CD8-positive, alpha-beta memory T cell (primary cell): ENCODE measurements at regions not wholly inside any gene's neighbourhood (a gene's known extent, or its start where the extent isn't known, plus 50 kb on each side); places are given as distances from the start of the nearest gene placed in this dataset.

ENCODE experiments used
- CTCF ChIA-PET: fragments of 350-600 bp; sonication (Branson Sonifier 250); formaldehyde crosslinking; loops from one replicate; lab custom pipeline; 2021; ENCODE audit warnings: antibody characterized with exemption; lab: Charles Lee
- POLR2A ChIA-PET: fragments of 350-600 bp; sonication (Branson Sonifier 250); formaldehyde crosslinking; loops from one replicate; lab custom pipeline; 2021; ENCODE audit warnings: antibody characterized with exemption; lab: Charles Lee
- DNase-seq, 5 donors: peaks; one replicate each; pipeline versions ENCODE4 v3.0.0 to v3.0.0-alpha.2; 2020 to 2022; ENCODE audit warnings: mixed read lengths in 1 of 5
- H3K27ac ChIP-seq: one replicate; pipeline ENCODE4 v1.7.0; 2013; ENCODE audit warnings: low read depth, mild to moderate bottlenecking, low read length, moderate library complexity
- H3K27me3 ChIP-seq: 2 replicates; pipeline ENCODE4 v1.7.0; 2013; ENCODE audit warnings: low read length, mild to moderate bottlenecking; ENCODE audit not compliant: insufficient read depth, poor library complexity, severe bottlenecking
- H3K36me3 ChIP-seq: 2 replicates; pipeline ENCODE4 v1.7.0; 2013; ENCODE audit warnings: mild to moderate bottlenecking, low read length, moderate library complexity; ENCODE audit not compliant: insufficient read depth
- H3K4me1 ChIP-seq: 2 replicates; pipeline ENCODE4 v1.7.0; 2013; ENCODE audit warnings: mild to moderate bottlenecking, low read length, moderate library complexity; ENCODE audit not compliant: insufficient read depth
- H3K4me3 ChIP-seq: 2 replicates; pipeline ENCODE4 v1.7.0; 2013; ENCODE audit warnings: mild to moderate bottlenecking, low read length
- H3K9me3 ChIP-seq: 2 replicates; pipeline ENCODE4 v1.7.0; 2013; ENCODE audit warnings: mild to moderate bottlenecking, low read length
- H3K27ac Mint-ChIP-seq, 8 donors: one replicate each; pipeline ENCODE4 v1.8.0; 2020 to 2021; ENCODE audit warnings: mixed read lengths in 8 of 8, mild to moderate bottlenecking in 6 of 8, inconsistent platforms in 3 of 8, moderate library complexity in 3 of 8
- H3K27me3 Mint-ChIP-seq, 2 donors: one replicate each; pipeline ENCODE4 v1.8.0; 2020 to 2021; ENCODE audit warnings: mixed read lengths in 2 of 2, mild to moderate bottlenecking in 1 of 2, moderate library complexity in 1 of 2
- H3K36me3 Mint-ChIP-seq, 3 donors: one replicate each; pipeline ENCODE4 v1.8.0; 2020 to 2021; ENCODE audit warnings: mixed read lengths in 3 of 3, inconsistent platforms in 1 of 3, mild to moderate bottlenecking in 1 of 3
- H3K4me1 Mint-ChIP-seq, 3 donors: one replicate each; pipeline ENCODE4 v1.8.0; 2020 to 2021; ENCODE audit warnings: mixed read lengths in 3 of 3, inconsistent platforms in 1 of 3, mild to moderate bottlenecking in 1 of 3
- H3K4me3 Mint-ChIP-seq, 7 donors: one replicate each; pipeline ENCODE4 v1.8.0; 2020 to 2021; ENCODE audit warnings: mixed read lengths in 7 of 7, mild to moderate bottlenecking in 6 of 7, moderate library complexity in 4 of 7, inconsistent platforms in 2 of 7
- H3K9me3 Mint-ChIP-seq, 5 donors: one replicate each; pipeline ENCODE4 v1.8.0; 2020 to 2022; ENCODE audit warnings: mixed read lengths in 5 of 5, mild to moderate bottlenecking in 3 of 5, moderate library complexity in 2 of 5, inconsistent platforms in 1 of 5

DNA sequence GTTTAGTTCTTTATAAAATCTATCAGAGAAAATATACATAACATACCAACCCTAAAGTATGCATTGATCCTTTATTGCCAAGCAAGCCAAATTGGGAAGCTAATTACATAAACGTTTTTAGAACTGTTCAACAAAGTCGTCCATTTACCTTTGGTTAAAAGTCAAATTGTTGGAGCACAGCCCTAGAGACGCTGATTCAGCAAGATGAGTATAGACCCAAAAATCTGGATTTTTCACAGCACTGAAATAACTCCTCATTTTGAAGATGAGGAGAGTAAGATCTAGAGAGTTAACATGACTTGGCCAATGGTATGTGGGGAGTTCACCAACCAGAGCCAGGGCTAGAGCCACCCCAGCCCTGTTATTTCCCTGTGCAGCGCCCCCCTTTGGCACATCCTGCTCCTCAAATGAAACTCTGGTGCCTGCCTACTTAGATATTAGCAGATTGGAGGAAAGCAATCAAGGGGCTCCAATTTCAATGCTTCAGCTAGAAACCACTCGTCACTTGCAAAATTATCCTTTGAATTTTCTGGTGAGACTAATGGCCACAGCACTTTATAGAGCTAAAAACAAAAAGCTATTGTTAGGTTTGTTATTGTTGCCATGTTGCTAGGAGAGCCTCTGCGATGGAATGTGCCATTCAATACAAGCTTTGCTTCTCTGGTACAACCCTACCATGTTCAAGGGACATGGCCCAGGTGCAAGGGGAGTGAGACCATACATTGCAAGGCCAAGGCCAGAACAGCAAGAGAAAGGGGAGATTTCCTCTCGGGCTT lies 132.6 kb upstream of the ZEB1 start:
- Mint-ChIP-seq H3K27me3 (peaks cover 3 to 7% of the 10 kb centered on the region in 2 donors), H3K4me1 (no peaks in the 10 kb centered on the region), H3K27ac (no peak overlapping the region), H3K9me3 (no peaks in the 10 kb centered on the region), H3K4me3 (no peak overlapping the region), H3K36me3 (no peaks in the 10 kb centered on the region)
- Histone ChIP-seq H3K27me3 (no peaks in the 10 kb centered on the region), H3K4me3 (no peak overlapping the region), H3K36me3 (no peaks in the 10 kb centered on the region), H3K4me1 (no peaks in the 10 kb centered on the region), H3K27ac (no peak overlapping the region), H3K9me3 (no peaks in the 10 kb centered on the region)
- ChIA-PET POLR2A (no interaction called here), CTCF (no interaction called here)
- DNase-seq: no peak

DNA sequence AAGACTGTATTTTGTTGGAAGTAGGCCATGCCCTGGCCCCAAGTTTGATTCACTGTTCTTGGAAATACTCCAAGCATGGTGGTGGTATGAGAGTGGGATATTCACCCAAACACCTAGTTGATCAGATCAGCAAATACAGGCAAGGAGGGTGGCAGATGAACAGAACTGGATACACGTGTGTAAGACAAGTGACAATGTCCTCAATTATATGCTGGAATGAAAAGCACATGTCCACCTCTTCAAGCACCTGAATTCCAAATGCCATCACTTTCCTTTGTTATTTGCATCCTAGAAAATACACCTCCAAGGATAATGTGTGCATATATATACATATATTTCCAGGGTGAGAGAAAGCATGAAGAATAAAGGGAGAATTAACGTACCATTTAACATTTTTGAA lies 131.8 kb upstream of the ZEB1 start:
- no peak for DNase-seq
- no peaks in the 10 kb centered on the region for H3K27me3 ChIP-seq
- H3K4me1 Mint-ChIP-seq: no peaks in the 10 kb centered on the region
- H3K27ac Mint-ChIP-seq: no peak overlapping the region
- no peaks in the 10 kb centered on the region for H3K36me3 ChIP-seq
- no peak overlapping the region for H3K4me3 Mint-ChIP-seq
- no peak overlapping the region for H3K27ac ChIP-seq
- no peaks in the 10 kb centered on the region for H3K4me1 ChIP-seq
- H3K27me3 Mint-ChIP-seq: peaks cover 3 to 4% of the 10 kb centered on the region in 2 donors
- no peaks in the 10 kb centered on the region for H3K9me3 Mint-ChIP-seq
- H3K9me3 ChIP-seq: no peaks in the 10 kb centered on the region
- no peak overlapping the region for H3K4me3 ChIP-seq
- H3K36me3 Mint-ChIP-seq: no peaks in the 10 kb centered on the region
- ChIA-PET POLR2A (no interaction called here), CTCF (no interaction called here)

DNA sequence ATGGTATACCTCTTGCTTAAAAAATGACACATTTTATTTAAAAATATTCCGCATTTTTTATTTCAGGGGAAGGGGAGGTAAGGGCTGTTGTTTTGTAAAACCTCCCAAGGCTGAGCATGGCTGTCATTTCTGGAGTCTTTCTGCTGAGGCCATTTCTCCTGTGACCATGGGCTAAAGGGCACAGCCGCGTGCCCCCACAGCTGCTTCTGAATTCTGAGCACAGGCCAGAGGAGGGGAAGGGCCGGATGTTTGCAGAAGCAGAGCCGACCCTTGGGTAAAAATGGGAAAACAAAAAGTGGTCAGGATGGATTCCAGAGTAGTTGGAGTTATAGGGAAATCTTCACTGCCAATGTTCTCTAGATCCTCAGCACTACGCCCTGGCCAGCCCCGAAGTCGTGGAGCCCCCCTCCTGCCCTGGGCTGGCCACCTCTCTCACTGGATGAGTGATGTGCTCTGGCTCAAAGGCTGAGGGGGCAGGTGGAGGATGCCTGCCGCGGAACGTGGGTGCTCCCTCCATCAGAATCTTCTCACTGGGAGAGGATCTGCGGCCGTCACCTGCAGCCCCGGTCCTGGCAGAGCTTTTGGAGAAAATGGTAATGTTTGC lies 131.3 kb upstream of the ZEB1 start:
- Mint-ChIP-seq H3K27ac (no peak overlapping the region), H3K36me3 (no peaks in the 10 kb centered on the region), H3K4me1 (no peaks in the 10 kb centered on the region), H3K27me3 (peaks cover 0 to 4% of the 10 kb centered on the region in 2 donors), H3K9me3 (no peaks in the 10 kb centered on the region), H3K4me3 (no peak overlapping the region)
- no peaks in the 10 kb centered on the region for H3K36me3 ChIP-seq
- DNase-seq: no peak
- no peak overlapping the region for H3K27ac ChIP-seq
- no peak overlapping the region for H3K4me3 ChIP-seq
- no peaks in the 10 kb centered on the region for H3K9me3 ChIP-seq
- H3K27me3 ChIP-seq: no peaks in the 10 kb centered on the region
- no peaks in the 10 kb centered on the region for H3K4me1 ChIP-seq
- CTCF ChIA-PET: no interaction called here
- POLR2A ChIA-PET: no interaction called here

DNA sequence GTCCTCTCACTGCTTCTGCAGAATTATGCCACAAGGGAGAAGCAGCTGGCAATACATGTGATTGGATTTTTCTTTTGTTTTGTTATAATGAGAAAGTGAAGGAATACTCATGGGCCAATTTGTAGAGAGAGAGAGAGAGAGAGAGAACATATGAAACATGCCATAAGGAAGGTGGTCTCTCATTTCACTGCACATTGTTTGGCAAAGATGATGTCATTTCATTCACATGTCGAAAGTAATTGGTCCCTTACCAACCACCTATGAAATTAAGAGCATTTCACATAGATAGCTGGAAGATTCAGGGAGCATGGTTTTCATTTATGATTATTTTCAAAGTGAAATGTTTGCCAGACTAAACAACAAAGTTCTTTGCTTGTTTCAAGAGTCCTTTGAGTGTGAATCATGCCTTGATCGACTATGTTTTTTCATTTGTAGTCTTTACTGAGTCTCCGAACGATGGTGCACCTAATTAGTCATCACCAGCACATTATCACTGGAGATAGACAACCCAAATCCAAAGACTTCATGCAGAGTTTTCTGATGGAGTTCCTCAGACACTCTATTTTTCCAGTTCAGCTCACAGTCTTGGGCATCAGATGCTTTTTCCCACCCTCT lies 130.1 kb upstream of the ZEB1 start:
- no peak overlapping the region for H3K4me3 ChIP-seq
- H3K27me3 Mint-ChIP-seq: peaks cover 0 to 4% of the 10 kb centered on the region in 2 donors
- no peak overlapping the region for H3K4me3 Mint-ChIP-seq
- H3K27ac Mint-ChIP-seq: no peak overlapping the region
- H3K27ac ChIP-seq: no peak overlapping the region
- POLR2A ChIA-PET: no interaction called here
- H3K9me3 Mint-ChIP-seq: no peaks in the 10 kb centered on the region
- no peaks in the 10 kb centered on the region for H3K36me3 Mint-ChIP-seq
- H3K4me1 Mint-ChIP-seq: no peaks in the 10 kb centered on the region
- no peak for DNase-seq
- CTCF ChIA-PET: no interaction called here
- H3K9me3 ChIP-seq: no peaks in the 10 kb centered on the region
- H3K4me1 ChIP-seq: no peaks in the 10 kb centered on the region
- H3K36me3 ChIP-seq: no peaks in the 10 kb centered on the region
- no peaks in the 10 kb centered on the region for H3K27me3 ChIP-seq

DNA sequence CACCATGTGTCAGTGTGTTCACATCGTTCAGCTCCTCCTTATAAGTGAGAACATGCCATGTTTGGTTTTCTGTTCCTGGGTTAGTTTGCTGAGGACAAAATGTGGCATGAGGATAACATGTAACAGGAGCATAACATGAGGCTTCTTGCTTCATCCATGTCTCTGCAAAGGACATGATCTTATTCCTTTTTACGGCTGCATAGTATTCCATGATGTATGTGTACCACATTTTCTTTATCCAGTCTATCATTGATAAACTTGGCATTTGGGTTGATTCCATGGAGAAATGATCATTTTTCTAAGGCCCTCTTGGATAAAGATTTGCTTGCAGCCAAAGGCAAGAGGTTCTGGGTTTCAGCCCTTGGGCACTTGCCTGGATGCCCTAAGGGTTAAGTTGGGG lies 128.5 kb upstream of the ZEB1 start:
- POLR2A ChIA-PET: no interaction called here
- H3K27ac ChIP-seq: no peak overlapping the region
- no peaks in the 10 kb centered on the region for H3K9me3 ChIP-seq
- H3K36me3 ChIP-seq: no peaks in the 10 kb centered on the region
- no peaks in the 10 kb centered on the region for H3K4me1 Mint-ChIP-seq
- peaks cover 0 to 4% of the 10 kb centered on the region in 2 donors for H3K27me3 Mint-ChIP-seq
- no peak overlapping the region for H3K4me3 Mint-ChIP-seq
- no peak overlapping the region for H3K4me3 ChIP-seq
- H3K4me1 ChIP-seq: no peaks in the 10 kb centered on the region
- H3K27me3 ChIP-seq: no peaks in the 10 kb centered on the region
- CTCF ChIA-PET: no interaction called here
- no peaks in the 10 kb centered on the region for H3K36me3 Mint-ChIP-seq
- no peak for DNase-seq
- H3K9me3 Mint-ChIP-seq: no peaks in the 10 kb centered on the region
- H3K27ac Mint-ChIP-seq: no peak overlapping the region

DNA sequence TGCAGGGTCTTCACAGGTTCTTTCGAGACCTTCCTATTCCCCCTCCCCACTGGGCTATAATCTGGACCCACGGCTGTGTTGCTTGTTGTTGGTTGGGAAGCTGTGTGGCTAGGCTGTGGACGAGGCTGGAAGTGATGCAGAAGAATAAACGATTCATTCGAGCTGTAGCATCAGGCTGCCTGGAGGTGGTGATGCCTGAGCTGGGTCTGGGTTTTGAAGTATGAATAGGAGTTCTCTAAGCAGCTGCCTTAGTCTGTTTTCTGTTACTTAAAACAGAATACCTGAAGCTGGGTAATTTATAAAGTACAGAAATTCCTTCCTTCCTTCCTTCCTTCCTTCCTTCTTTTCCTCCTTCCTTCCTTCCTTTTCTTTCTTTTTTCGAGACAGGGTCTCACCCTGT lies 126.5 kb upstream of the ZEB1 start:
- no peaks in the 10 kb centered on the region for H3K36me3 Mint-ChIP-seq

DNA sequence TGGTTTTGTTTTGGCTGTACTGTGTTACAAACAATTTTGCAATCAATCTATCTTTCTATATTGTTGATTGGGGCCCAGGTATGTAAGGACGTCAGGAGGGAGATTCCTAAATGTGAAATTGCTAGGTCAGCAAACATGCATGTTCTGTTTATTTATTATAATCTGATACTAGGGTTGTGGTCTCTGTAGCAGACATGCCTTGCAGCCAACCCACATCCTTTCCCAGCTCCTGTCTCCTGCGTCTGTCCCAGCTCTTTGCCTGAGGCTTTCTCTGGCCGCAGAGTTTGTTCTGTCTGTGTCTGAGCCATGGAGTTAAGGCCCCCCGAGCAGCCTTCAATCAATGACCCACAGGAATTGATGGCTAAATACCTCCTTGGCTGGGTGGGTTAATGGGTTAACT lies 124.0 kb upstream of the ZEB1 start:
- Mint-ChIP-seq H3K27me3 (peaks cover 0 to 5% of the 10 kb centered on the region in 2 donors), H3K4me3 (no peak overlapping the region), H3K4me1 (no peaks in the 10 kb centered on the region), H3K27ac (no peak overlapping the region), H3K36me3 (no peaks in the 10 kb centered on the region), H3K9me3 (no peaks in the 10 kb centered on the region)
- Histone ChIP-seq H3K27ac (no peak overlapping the region), H3K36me3 (no peaks in the 10 kb centered on the region), H3K9me3 (no peaks in the 10 kb centered on the region), H3K27me3 (no peaks in the 10 kb centered on the region), H3K4me3 (no peak overlapping the region), H3K4me1 (no peaks in the 10 kb centered on the region)
- ChIA-PET POLR2A (no interaction called here), CTCF (no interaction called here)
- DNase-seq: no peak

More for the DNA sequence above, 126.5 kb upstream of the ZEB1 start:
- Mint-ChIP-seq H3K27me3 (peaks cover 0 to 5% of the 10 kb centered on the region in 2 donors), H3K4me3 (no peak overlapping the region), H3K9me3 (no peaks in the 10 kb centered on the region), H3K27ac (no peak overlapping the region), H3K4me1 (no peaks in the 10 kb centered on the region)
- H3K9me3 ChIP-seq: no peaks in the 10 kb centered on the region
- POLR2A ChIA-PET: no interaction called here
- no peaks in the 10 kb centered on the region for H3K4me1 ChIP-seq
- CTCF ChIA-PET: no interaction called here
- H3K27ac ChIP-seq: no peak overlapping the region
- H3K27me3 ChIP-seq: no peaks in the 10 kb centered on the region
- H3K36me3 ChIP-seq: no peaks in the 10 kb centered on the region
- no peak overlapping the region for H3K4me3 ChIP-seq
- DNase-seq: no peak

DNA sequence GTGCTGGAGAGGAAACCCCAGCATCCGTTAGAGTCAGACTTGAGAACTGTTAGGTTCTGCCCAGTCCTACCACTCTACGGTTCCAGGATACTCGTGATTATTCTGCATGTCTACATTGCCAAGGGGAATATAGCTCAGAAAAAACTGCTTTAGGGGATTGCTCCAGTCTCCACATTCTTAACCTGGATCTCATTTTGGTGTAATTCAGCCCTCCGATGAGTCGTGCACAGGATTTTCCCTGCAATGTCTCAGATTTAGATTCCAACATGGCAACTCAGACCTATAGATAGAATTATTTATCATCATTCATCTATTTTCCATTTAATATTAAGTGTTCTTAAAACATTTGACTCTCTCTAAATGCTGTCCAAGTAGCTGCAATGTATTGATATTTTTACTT lies 121.1 kb upstream of the ZEB1 start:
- ChIA-PET POLR2A (no interaction called here), CTCF (no interaction called here)
- no peaks in the 10 kb centered on the region for H3K36me3 ChIP-seq
- Mint-ChIP-seq H3K27me3 (peaks cover 0 to 3% of the 10 kb centered on the region in 2 donors), H3K27ac (no peak overlapping the region), H3K36me3 (no peaks in the 10 kb centered on the region), H3K4me3 (no peak overlapping the region), H3K9me3 (no peaks in the 10 kb centered on the region), H3K4me1 (no peaks in the 10 kb centered on the region)
- H3K27me3 ChIP-seq: peaks cover 5% of the 10 kb centered on the region
- H3K4me1 ChIP-seq: no peaks in the 10 kb centered on the region
- no peak overlapping the region for H3K27ac ChIP-seq
- H3K4me3 ChIP-seq: no peak overlapping the region
- H3K9me3 ChIP-seq: no peaks in the 10 kb centered on the region
- DNase-seq: no peak
